NCI-H2227 treated with DMSO at 0.1 percent for 48 hours (cell line): ENCODE measurements at regions not wholly inside any gene's neighbourhood (a gene's known extent, or its start where the extent isn't known, plus 50 kb on each side); places are given as distances from the start of the nearest gene placed in this dataset.
A peak's percentile ranks its signal among the peaks of the same experiment; 100 is the strongest.

ENCODE experiments used
- DNase-seq: peaks from one replicate; lab custom pipeline; 2025; lab: John Stamatoyannopoulos, UW

DNA sequence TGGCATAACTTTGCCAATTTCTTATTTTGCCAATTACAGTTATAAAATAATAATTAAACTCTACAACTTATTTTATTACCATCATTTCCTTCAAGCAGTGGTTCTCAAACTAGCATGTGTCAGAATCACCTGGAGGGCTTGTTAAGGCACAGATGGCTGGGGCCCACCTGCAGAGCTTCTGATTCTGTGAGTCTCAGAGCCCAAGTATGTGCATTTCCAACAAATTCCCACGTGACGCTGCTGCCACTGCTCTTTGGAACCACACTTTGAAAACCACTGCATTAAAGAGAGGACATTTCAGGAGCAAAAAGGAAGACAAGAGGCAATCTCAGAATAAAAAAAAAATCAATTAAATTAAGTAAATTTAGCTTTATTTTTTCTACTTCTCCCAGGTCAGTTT lies 94.0 kb upstream of the HNRNPA3 start:
- DNase-seq: no peak

DNA sequence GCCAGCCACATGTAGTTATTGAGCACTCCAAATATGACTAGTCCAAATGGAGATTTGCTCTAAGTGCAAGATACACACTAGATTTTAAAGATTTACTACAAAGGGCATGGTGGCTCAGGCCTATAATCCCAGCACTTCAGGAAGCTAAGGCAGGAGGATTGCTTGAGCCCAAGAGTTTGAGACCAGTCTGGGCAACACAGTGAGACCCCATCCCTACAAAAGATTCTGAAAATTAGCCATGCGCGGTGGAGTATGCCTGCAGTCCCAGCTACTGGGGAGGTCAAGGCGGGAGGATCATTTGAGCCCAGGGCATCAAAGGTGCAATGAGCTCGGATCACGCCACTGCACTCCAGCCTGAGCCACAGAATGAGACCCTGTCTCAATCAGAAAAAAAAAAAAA lies 93.5 kb upstream of the HNRNPA3 start:
- no peak for DNase-seq

DNA sequence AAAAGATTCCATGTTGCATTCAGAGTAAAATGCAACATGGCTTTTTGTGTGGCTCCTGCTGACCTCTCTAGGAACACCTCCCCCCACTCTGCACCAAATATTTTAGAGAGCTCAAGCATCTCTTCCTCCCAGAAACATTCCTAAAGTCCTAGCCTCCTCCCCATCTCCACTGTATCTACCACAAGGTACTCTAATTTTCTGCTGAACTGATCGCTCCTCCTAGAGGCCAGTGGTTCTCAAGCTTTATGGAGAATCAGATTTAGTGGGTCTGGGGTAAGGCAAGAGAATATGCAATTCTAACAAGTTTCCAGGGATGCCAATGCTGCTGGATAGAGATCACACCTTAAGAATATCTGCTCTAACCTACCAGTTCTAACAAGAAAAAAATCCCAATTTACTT lies 89.5 kb upstream of the HNRNPA3 start:
- no peak for DNase-seq

DNA sequence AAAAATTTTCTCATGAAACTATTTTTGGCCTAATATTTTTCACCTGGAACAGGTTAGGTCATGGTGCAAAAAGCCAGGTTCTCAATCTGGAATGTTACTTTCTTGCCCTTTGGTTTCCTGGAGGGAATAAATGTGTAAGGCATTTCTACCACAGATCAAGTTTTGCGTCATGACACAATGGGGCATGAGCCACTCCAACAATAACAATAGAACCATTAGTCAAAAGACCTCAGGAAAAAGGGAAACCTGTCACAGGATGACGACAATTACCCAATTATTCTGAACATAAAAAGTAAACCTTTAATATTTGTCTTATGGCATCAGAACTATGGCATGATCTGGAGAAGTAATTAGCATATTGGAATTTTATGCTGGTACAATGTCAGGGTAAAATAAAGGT lies 88.2 kb upstream of the HNRNPA3 start:
- DNase-seq: no peak

DNA sequence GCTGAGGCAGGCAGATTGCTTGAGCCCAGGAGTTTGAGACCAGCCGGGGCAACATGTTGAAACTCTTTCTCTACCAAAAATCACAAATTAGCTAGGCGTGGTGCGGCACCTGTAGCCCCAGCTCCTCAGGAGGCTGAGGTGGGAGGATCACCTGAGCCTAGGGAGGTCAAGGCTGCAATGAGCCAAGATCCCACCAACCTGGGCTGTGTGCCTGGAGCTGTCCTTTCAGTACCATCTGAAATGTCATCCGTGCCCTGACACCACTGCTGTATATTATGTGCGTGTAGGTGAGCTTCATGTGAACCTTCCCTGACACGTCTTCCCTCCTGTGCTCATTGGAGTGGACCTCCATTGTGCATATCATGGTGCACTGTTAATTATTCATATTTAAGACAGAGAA lies 84.8 kb upstream of the HNRNPA3 start:
- no peak for DNase-seq

DNA sequence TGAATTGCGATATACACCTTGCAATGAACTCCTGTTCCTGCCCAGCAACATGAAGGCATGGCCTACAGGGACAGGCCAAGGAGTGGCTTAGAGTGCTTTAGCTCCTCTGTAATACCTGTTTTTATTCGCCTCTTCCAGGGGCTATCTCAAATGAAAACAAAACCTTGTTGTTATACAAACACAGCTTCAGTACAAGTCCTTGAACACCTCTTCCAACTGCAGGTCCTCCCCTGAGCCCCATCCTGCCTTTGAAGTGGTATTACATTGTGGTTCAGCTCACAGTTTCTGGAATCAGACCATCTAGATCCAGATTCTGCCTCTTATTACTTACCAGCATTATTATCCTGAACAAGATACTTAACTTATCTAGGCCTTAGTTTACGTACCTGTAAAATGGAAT lies 83.0 kb upstream of the HNRNPA3 start:
- DNase-seq: no peak

DNA sequence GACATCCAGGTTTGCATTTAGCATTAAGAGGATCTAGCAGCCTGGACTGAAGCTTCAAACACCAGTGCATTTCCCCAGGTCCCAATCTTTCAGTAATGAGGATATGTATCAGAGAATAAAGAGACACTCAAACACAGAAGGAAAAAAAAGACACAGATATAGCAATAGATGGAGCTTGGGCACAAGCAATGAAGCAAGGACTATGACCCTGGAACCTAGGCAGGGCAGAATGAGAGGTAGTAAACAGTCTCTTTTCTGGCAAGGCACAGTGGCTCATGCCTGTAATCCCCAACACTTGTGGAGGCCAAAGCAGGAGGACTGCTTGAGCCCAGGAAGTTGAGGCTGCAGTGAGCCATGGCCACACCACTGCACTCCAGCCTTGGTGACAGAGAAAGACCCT lies 80.7 kb upstream of the HNRNPA3 start:
- no peak for DNase-seq

DNA sequence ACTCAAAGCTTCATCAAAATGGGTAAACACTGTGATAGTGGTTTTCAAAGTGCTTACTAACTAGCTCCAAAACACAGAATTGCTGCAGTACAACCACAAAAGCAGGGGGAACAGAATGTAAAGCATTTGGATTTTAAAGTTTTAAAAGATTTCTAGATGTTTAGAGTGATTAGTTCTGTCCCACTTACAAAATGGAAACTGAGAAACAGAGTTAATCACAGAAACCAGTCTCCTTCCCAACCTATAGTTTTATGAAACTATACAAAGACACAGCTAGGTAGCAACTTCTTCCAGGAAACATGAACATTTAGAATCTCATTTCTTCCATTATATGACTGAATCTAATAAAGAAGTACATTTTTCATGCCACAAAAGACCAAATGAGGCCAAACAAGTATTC lies 73.8 kb upstream of the HNRNPA3 start:
- DNase-seq: no peak

DNA sequence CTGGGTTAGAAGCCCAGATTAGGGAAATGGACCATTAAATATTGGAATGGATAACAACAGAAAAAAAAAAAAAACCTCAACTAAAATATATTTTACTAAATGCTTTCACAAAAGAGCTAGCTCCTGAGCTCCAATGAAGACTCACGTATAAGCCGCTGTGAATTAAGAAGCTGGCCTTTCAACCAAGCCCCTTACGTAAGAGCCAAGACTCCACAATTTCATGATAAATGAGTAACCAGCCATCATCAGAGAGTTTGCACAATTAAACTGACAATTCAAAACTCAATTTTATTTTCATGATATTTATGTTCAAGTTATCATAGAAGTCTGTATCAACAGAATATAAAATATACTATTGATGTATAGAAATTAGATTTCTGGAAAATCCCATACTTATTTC lies 70.7 kb upstream of the HNRNPA3 start:
- no peak for DNase-seq

DNA sequence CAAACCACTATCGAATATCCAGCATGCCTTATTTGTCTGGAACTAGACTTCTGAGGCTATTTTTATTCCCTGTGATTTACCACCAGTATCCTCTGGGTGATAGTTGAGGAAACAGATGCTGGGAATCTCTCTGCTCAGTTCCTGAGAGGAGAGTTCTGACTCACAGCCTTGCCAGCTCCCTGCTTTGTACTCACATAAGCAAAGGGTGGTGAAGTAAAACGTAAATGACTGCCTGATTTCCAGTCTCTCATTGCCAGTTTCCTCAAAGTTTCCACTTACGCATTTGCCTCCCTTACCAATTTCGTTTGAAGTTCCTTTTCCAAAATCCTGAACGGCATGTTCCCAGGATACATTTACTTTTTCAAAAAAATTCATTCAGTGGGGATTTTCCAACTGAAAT lies 69.2 kb upstream of the HNRNPA3 start:
- DNase-seq: no peak

DNA sequence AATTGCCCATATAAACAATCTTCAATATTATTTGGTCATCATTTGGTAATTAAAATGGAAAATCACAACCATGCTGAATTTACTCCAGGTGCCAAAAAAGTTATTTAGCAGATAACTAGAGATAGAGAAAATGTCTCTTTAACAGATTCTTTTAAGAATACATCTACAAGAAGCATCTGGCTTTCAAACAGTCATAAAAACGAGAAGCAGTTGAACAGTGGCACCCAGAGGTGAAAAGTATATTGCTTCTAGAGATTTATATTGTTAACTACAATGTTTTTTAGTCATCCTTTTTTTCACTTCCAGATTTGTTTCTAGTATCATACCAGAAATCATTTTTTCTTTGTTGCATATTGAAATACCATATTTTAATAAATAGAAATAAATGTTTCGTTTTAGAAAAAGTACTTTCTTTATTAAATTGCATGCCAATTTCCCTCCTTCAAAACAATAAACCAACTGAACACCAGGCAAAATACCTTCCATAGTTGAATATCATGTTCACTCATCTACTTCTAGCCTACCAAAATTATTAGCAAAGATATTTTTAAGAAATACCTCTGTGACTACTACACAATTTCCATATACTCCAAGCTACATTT lies 65.4 kb upstream of the HNRNPA3 start:
- peak; percentile 89 for DNase-seq

DNA sequence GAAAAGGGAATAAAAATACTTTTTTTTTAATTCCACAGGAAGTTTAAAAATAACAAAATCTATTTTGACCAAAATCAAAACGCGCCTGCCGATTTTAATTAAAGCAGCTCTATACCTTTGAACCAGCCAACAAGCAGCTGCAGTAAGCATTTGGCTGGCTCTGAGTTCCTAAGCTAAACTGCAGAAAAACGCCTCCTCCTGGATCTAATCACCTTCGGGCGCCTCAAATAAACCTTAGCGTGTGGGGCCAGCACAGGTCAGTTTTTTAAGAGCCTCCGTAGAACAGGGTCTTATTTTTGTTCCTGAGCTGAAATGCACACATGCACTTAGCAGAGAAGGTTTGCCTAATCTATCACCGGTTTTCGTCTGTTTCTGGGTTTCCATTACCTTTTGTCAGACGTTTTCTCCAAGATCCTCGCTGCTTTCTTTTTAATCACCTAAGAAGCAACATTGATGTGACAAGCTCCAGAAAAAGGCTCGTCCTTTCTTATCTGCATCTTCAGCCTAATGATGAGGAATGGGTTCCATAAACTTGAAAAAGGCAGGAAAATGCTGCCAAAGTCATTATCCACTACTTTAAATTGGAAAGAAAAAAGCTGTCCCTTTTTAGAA lies 64.7 kb upstream of the HNRNPA3 start:
- peak; percentile 61 for DNase-seq

DNA sequence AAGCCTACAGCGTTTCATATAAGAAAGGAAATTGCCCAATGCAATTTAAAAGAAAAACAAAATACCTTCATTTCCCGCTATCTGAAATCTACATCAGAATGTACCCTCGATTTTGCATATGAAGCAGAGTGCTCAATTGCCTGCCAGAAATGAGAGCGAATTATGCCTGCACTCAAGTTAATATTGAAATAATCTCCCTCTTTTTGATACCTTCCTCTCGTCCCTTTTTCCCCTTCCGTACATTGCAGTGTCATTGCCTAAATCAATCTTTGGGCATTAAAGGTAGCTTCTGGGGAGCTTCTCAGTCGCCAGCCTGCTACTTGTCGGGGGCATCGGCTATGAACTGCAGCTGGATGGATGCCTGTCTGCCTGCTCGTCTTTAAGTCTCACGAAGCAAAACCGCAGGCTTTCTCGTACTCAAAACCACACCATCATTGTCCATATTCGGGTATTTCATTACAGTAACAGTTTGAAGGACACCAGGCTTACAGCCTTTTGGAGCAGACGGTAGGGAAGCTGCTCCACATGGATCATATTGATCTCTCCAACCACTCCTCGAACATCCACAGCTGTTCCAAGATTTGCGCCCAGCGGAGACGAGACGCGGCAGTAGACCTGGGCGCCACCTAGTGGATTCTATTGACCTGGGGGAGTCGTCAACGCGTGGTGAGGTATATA lies 64.0 kb upstream of the HNRNPA3 start:
- peak; percentile 98 for DNase-seq

DNA sequence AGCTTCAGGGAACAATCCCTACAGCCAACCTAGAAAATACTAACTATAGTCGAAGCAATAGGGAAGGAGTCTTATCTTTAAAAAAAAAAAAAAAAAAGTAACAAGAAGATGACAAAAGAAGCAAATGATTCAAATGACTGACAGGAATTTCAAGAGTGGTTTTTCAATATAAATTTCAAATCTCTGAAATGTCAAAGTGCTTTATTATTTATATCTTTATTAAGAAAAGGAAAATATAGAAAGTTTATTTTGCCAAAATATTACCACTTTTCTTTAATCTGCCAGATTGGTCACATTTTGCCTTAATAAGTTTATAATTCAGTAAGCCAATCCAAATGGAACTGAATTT lies 63.5 kb upstream of the HNRNPA3 start:
- DNase-seq: no peak

DNA sequence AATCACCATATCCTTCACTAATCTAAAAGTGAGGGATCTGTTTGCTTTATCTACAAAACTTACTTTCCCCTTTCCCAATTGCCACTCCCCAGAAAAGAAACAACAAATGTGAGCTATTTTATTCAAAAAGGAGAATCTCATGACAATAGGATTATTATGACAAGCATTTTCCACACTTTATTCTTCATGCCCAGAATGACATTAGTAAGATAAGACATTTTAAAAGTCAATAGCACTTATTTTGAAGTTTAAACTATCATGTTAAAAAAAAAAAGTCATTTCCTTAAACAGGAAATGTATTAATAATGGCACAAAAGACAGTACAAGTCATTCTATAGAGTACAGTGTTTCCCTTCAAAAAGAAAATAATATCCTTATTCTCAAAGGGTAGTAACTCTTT lies 58.8 kb upstream of the HNRNPA3 start:
- DNase-seq: no peak

DNA sequence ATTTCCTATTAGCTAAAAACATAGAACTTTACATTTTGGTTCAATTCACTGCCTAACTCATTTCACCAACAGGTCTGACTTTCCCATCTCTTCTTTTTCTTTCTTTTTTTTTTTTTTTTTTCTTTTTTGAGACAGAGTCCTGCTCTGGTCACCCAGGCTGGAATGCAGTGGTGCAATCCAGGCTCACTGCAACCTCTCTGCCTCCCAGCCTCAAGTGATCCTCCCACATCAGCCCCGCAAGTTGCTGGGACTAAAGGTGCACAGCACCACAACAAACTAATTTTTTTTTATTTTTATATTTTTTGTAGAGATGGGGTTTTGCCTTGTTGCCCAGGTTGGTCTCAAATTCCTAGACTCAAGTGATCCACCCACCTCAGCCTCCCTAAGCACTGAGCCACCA lies 57.8 kb upstream of the HNRNPA3 start:
- DNase-seq: no peak

DNA sequence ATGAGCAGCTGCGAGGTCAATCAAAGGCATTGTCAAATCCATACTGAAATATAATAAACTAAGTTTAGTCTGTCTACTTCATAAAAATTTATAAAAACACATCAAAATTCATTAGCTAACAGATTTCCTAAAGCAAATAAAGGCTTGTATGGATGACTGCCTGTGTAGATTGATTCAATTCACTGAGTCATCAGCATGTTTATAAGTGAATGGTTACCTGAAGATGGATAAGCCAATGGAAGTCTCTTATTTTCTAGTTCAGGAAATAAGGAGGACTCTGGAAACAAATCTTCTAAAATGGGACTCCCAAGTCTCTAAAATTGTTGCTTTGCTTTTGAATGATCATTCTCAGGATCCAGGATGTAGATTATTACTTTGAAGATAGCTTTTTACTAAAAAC lies 57.0 kb upstream of the HNRNPA3 start:
- DNase-seq: no peak

DNA sequence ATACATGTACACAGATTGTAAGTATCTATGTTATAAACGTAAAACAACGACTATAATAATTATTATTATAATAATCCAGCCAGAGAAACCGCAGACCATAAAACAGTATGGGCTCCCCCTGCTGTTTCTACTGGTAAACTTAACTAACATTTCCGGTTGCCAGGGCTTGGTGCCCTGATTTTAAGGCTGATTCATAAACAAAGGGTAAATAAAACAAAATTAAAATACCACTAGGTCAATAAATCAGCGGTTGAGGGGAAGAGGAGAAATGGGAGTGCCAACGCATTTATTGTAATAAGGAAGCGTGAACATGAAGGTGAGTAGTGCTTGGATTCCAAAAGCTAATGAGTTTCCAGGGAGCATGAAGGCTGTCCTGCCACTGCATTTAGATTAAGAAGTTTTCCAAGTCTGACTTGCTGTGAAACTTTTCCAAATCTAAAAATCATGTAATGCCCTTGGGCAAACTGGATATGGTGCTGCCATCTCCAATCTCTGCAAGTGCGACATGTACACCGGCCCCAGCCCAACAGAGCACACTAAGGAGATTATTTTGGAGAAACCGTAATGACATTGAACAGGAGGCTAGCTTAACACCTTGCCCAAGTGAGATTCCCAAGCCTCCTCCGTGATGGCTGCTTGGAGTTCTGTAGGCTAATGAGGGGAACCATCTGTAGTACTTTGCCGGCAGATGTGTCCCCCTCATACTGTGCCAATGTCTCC lies 50.7 kb upstream of the HNRNPA3 start:
- DNase-seq: peak; percentile 51
